ENCODE measurements at regions not wholly inside any gene's neighbourhood (a gene's known extent, or its start where the extent isn't known, plus 50 kb on each side); places are given as distances from the start of the nearest gene placed in this dataset.

DNA sequence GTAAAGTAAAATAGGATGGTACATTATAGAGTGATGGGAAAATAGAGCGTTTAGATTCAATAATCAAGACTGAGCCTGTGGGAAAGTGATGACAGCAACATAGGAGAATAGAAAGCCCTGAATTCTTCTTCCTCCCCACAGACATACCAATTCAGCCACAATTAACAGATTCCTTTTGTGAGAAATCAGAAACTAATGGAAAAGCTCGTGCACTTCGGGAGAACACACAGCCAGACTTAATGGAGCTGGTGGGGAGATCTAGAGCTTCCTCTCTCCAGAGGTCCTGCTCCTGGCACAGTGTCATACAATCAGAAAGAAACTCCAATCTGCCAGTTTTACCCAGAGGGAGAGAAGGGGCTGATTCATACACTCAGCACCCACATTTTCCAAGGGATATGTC, 676.3 kb upstream of the BOD1L1 start:
- Histone ChIP-seq H3K4me1 (no peaks in the 10 kb centered on the region), H3K4me3 (no peak overlapping the region), H3K36me3 (no peaks in the 10 kb centered on the region), H3K4me2 (no peak overlapping the region), H2AFZ (replicated peaks) (no peak overlapping the region), H3K27me3 (no peaks in the 10 kb centered on the region), H3K9me3 (ENCODE audit: low read depth) (no peaks in the 10 kb centered on the region), H3K27ac (no peak overlapping the region), H3F3A (ENCODE audit: low read depth) (no peaks in the 10 kb centered on the region), H3K79me2 (ENCODE audit: low read depth) (no peaks in the 10 kb centered on the region), H4K20me1 (ENCODE audit: low read depth) (no peaks in the 10 kb centered on the region), H3K9ac (no peak overlapping the region)
- no peaks in the 10 kb centered on the region for H3K27me3 Mint-ChIP-seq (ENCODE audit: insufficient read depth, low read depth)
- no peak overlapping the region for H3K4me3 Mint-ChIP-seq
- H3K9me3 Mint-ChIP-seq: no peaks in the 10 kb centered on the region
- H3K27ac Mint-ChIP-seq: no peak overlapping the region
- H3K4me1 Mint-ChIP-seq: no peaks in the 10 kb centered on the region
- no peak for DNase-seq (ENCODE audit: low spot score)
- H3K36me3 Mint-ChIP-seq: no peaks in the 10 kb centered on the region
- TF ChIP-seq EZH2phosphoT487 (IDR thresholded peaks at IDR 0.05): no peak
- TF ChIP-seq EZH2 (IDR thresholded peaks at IDR 0.05): no peak
- TF ChIP-seq, protein P1, sequence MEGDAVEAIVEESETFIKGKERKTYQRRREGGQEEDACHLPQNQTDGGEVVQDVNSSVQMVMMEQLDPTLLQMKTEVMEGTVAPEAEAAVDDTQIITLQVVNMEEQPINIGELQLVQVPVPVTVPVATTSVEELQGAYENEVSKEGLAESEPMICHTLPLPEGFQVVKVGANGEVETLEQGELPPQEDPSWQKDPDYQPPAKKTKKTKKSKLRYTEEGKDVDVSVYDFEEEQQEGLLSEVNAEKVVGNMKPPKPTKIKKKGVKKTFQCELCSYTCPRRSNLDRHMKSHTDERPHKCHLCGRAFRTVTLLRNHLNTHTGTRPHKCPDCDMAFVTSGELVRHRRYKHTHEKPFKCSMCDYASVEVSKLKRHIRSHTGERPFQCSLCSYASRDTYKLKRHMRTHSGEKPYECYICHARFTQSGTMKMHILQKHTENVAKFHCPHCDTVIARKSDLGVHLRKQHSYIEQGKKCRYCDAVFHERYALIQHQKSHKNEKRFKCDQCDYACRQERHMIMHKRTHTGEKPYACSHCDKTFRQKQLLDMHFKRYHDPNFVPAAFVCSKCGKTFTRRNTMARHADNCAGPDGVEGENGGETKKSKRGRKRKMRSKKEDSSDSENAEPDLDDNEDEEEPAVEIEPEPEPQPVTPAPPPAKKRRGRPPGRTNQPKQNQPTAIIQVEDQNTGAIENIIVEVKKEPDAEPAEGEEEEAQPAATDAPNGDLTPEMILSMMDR (IDR thresholded peaks at IDR 0.05): no peak

DNA sequence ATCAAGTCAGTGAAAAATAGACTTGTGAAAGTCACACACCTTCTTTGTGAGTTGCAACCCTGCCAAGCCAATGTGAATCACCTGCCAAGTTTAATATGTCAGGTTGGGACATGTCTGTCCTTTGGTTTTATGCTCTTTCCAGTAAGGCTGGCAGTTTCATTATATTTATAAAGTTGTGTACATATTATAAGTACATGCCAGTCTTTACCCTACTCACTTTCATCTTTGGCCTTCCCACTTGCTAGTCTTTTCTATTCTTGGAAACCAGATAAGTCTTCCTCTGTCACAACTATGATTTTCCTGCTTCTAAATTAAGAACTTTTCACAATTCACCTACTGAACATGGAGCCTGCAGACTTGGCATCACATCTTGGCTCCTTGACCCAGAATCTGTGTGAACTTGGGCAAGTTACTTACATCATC, 680.7 kb upstream of the BOD1L1 start:
- Histone ChIP-seq H2AFZ (replicated peaks) (no peak overlapping the region), H3K4me1 (no peaks in the 10 kb centered on the region), H3K27me3 (no peaks in the 10 kb centered on the region), H3K9ac (no peak overlapping the region), H3F3A (ENCODE audit: low read depth) (no peaks in the 10 kb centered on the region), H4K20me1 (ENCODE audit: low read depth) (no peaks in the 10 kb centered on the region), H3K27ac (no peak overlapping the region), H3K9me3 (ENCODE audit: low read depth) (no peaks in the 10 kb centered on the region), H3K4me3 (no peak overlapping the region), H3K79me2 (ENCODE audit: low read depth) (no peaks in the 10 kb centered on the region), H3K4me2 (no peak overlapping the region), H3K36me3 (no peaks in the 10 kb centered on the region)
- TF ChIP-seq EZH2 (IDR thresholded peaks at IDR 0.05) (no peak), EZH2phosphoT487 (IDR thresholded peaks at IDR 0.05) (no peak)
- TF ChIP-seq, protein P1 (IDR thresholded peaks at IDR 0.05): no peak
- H3K27me3 Mint-ChIP-seq (ENCODE audit: insufficient read depth, low read depth): no peaks in the 10 kb centered on the region
- H3K36me3 Mint-ChIP-seq: no peaks in the 10 kb centered on the region
- no peaks in the 10 kb centered on the region for H3K9me3 Mint-ChIP-seq
- no peak overlapping the region for H3K27ac Mint-ChIP-seq
- DNase-seq (ENCODE audit: low spot score): no peak
- no peak overlapping the region for H3K4me3 Mint-ChIP-seq
- H3K4me1 Mint-ChIP-seq: no peaks in the 10 kb centered on the region

DNA sequence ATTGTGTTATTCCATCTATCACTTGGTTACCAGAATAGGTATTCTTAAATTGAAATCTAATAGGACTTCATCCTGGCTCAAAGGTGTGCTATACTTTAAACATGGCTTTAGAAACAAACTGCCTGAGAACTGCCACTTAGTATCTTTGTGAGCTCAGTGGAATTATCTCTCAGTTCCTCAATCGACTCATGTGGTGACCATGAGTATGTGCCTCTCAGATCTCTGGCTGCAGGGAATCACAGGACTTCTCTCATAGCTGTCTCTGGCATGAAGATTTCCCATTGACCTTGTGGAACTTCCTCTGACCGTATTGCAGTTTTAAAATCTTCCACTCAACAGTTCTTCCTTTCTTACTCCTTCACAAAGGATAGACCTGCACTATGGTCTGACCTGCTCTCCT, 681.9 kb upstream of the BOD1L1 start:
- no peaks in the 10 kb centered on the region for H3K27me3 Mint-ChIP-seq (ENCODE audit: insufficient read depth, low read depth)
- H3K36me3 ChIP-seq: no peaks in the 10 kb centered on the region
- no peak overlapping the region for H3K27ac ChIP-seq
- no peaks in the 10 kb centered on the region for H3K27me3 ChIP-seq
- no peaks in the 10 kb centered on the region for H3K9me3 Mint-ChIP-seq
- H3K79me2 ChIP-seq (ENCODE audit: low read depth): no peaks in the 10 kb centered on the region
- H2AFZ ChIP-seq (replicated peaks): no peak overlapping the region
- no peaks in the 10 kb centered on the region for H3K36me3 Mint-ChIP-seq
- no peak overlapping the region for H3K9ac ChIP-seq
- DNase-seq (ENCODE audit: low spot score): no peak
- no peak overlapping the region for H3K4me2 ChIP-seq
- no peaks in the 10 kb centered on the region for H3F3A ChIP-seq (ENCODE audit: low read depth)
- no peak overlapping the region for H3K27ac Mint-ChIP-seq
- no peaks in the 10 kb centered on the region for H3K4me1 ChIP-seq
- no peaks in the 10 kb centered on the region for H4K20me1 ChIP-seq (ENCODE audit: low read depth)
- TF ChIP-seq EZH2 (IDR thresholded peaks at IDR 0.05) (no peak), EZH2phosphoT487 (IDR thresholded peaks at IDR 0.05) (no peak)
- TF ChIP-seq, protein P1 (IDR thresholded peaks at IDR 0.05): no peak
- H3K9me3 ChIP-seq (ENCODE audit: low read depth): no peaks in the 10 kb centered on the region
- no peak overlapping the region for H3K4me3 ChIP-seq
- no peaks in the 10 kb centered on the region for H3K4me1 Mint-ChIP-seq
- H3K4me3 Mint-ChIP-seq: no peak overlapping the region

DNA sequence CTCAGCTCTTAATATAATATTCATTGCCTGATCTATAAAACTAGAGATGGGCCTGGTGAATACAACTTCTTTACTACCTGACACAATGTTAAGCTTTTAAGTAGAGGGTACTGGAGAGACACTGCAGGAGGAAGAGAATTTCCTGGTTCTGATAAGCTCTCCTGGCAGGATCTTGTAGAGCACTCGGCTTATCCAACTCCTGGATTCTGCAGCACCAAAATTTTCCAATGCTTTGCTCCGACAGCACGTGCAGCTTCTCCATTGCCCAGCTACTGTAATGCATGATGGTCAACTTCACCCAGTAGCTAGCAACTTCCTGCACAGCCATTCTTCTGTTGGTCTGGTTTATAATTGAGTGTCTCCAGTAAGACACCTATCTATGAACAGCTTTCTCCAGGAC, 686.2 kb upstream of the BOD1L1 start:
- H3K27me3 Mint-ChIP-seq (ENCODE audit: insufficient read depth, low read depth): no peaks in the 10 kb centered on the region
- H3K27me3 ChIP-seq: no peaks in the 10 kb centered on the region
- TF ChIP-seq EZH2phosphoT487 (IDR thresholded peaks at IDR 0.05) (no peak), EZH2 (IDR thresholded peaks at IDR 0.05) (no peak)
- TF ChIP-seq, protein P1 (IDR thresholded peaks at IDR 0.05): no peak
- no peaks in the 10 kb centered on the region for H3K4me1 Mint-ChIP-seq
- no peaks in the 10 kb centered on the region for H4K20me1 ChIP-seq (ENCODE audit: low read depth)
- no peaks in the 10 kb centered on the region for H3K9me3 ChIP-seq (ENCODE audit: low read depth)
- no peaks in the 10 kb centered on the region for H3K9me3 Mint-ChIP-seq
- no peaks in the 10 kb centered on the region for H3K36me3 ChIP-seq
- no peak overlapping the region for H3K4me3 ChIP-seq
- no peak overlapping the region for H3K27ac ChIP-seq
- H2AFZ ChIP-seq (replicated peaks): no peak overlapping the region
- no peaks in the 10 kb centered on the region for H3K4me1 ChIP-seq
- H3K4me2 ChIP-seq: no peak overlapping the region
- H3K36me3 Mint-ChIP-seq: no peaks in the 10 kb centered on the region
- H3K27ac Mint-ChIP-seq: no peak overlapping the region
- H3F3A ChIP-seq (ENCODE audit: low read depth): no peaks in the 10 kb centered on the region
- no peak overlapping the region for H3K9ac ChIP-seq
- no peak for DNase-seq (ENCODE audit: low spot score)
- no peak overlapping the region for H3K4me3 Mint-ChIP-seq
- no peaks in the 10 kb centered on the region for H3K79me2 ChIP-seq (ENCODE audit: low read depth)
